HL-60 (cell line): ENCODE measurements at regions not wholly inside any gene's neighbourhood (a gene's known extent, or its start where the extent isn't known, plus 50 kb on each side); places are given as distances from the start of the nearest gene placed in this dataset.

Source experiments
- CTCF ChIP-seq: IDR thresholded peaks from one replicate; pipeline ENCODE4 v1.5.1; 2011; ENCODE audit warnings: low read length, control low read depth, inconsistent platforms; ENCODE audit not compliant: insufficient read depth
- POLR2AphosphoS5 ChIP-seq: IDR thresholded peaks from 2 replicates; pipeline ENCODE4 v1.6.1; 2012; ENCODE audit warnings: low read depth

DNA sequence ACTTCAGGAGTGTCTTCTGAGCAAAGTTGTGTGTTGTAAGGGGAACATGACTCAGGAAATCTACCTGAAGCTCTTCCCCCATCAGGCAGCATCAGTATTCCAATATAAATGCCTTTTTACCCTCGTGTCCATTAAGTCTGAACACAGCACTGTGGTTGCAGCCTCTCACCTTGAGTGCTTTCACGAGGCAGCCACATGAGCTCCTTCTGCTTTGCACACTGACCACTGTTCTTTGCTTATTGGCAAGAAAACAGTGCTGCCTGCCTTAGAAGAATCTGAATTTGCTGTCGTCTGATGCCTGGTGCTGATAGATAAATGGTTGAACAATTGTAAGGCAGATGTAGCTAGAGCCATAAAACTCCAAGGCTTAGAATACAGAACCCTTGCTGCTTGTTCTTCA, 139.6 kb upstream of the WDR1 start:
- TF ChIP-seq CTCF (no peak), POLR2AphosphoS5 (no peak)
